Transverse colon (tissue), 4 donors: ENCODE measurements at regions not wholly inside any gene's neighbourhood (a gene's known extent, or its start where the extent isn't known, plus 50 kb on each side); places are given as distances from the start of the nearest gene placed in this dataset.

Experiments
- DNase-seq: peaks from one replicate; pipeline ENCODE4 v3.0.0-alpha.2; 2019
- H3K27ac ChIP-seq, 4 donors: fragments of 200-600 bp; sonication (generic); 2 replicates each; pipeline ENCODE4 v1.5.1; 2016 to 2018; ENCODE audit warnings: inconsistent platforms in 4 of 4
- H3K27me3 ChIP-seq: fragments of 200-600 bp; sonication (generic); 2 replicates; pipeline ENCODE4 v1.5.1; 2017; ENCODE audit warnings: inconsistent platforms
- H3K36me3 ChIP-seq, 4 donors: fragments of 200-600 bp; sonication (generic); 2 replicates each; pipeline ENCODE4 v1.5.1; 2017 to 2019; ENCODE audit warnings: inconsistent platforms in 4 of 4
- H3K4me1 ChIP-seq, 4 donors: fragments of 200-600 bp; sonication (generic); 2 replicates each; pipeline ENCODE4 v1.5.1; 2017 to 2020; ENCODE audit warnings: inconsistent platforms in 4 of 4
- H3K4me3 ChIP-seq, 4 donors: fragments of 200-600 bp; sonication (generic); 1 replicate in 1 of 4; 2 replicates in 3 of 4; pipeline versions ENCODE4 v1.5.1 to v1.6.1; 2017 to 2019; ENCODE audit warnings: inconsistent platforms in 4 of 4
- H3K9me3 ChIP-seq, 2 donors: fragments of 200-600 bp; sonication (generic); 2 replicates each; pipeline ENCODE4 v1.5.1; 2017 to 2019; ENCODE audit warnings: inconsistent platforms in 2 of 2
- EP300 ChIP-seq: sonication (generic); formaldehyde crosslinking; IDR thresholded peaks from one replicate; pipeline ENCODE4 v1.6.1; 2017; ENCODE audit warnings: antibody characterized with exemption, low read depth
- POLR2A ChIP-seq: fragments of 450-650 bp; IDR thresholded peaks from one replicate; pipeline ENCODE4 v1.6.1; 2016; ENCODE audit warnings: antibody characterized with exemption, mild to moderate bottlenecking, moderate library complexity
- POLR2AphosphoS5 ChIP-seq, 3 donors: sonication (generic); formaldehyde crosslinking; IDR thresholded peaks; one replicate each; pipeline ENCODE4 v1.6.1; 2016; ENCODE audit warnings: antibody characterized with exemption in 3 of 3
- WGBS, 2 donors: methylation state at CpG; one replicate each; pipeline ENCODE4 v1.1.5; 2018; ENCODE audit warnings: low coverage in 1 of 2; 5-methylcytosine and 5-hydroxymethylcytosine counted together
- in situ Hi-C, 4 donors: fragments of 200-750 bp; cut with MboI; loops; one replicate each; pipeline versions ENCODE4 v1.15.0 to v1.15.1; 2017; ENCODE audit warnings: low sequenced_read_pairs in 3 of 4, low pct_ligation_motif_present in 1 of 4, low pct_unique_long_range_greater_than_20kb in 1 of 4
- intact Hi-C: fragments of 100-400 bp; cut with DNase I; formaldehyde crosslinking; loops from one replicate; pipeline ENCODE4 v1.15.1; 2023; ENCODE audit warnings: low total_unique reads
- TF ChIP-seq, protein P1 (sequence below), 5 experiments: fragments of 200-600 bp in 3 of 5; fragments of 450-650 bp in 2 of 5; sonication (generic) in 3 of 5; IDR thresholded peaks; 1 replicate in 2 of 5; 2 replicates in 3 of 5; pipeline ENCODE4 v1.5.1; 2016 to 2017; ENCODE audit warnings: antibody characterized with exemption in 5 of 5, inconsistent platforms in 3 of 5, mild to moderate bottlenecking in 2 of 5, moderate library complexity in 1 of 5

DNA sequence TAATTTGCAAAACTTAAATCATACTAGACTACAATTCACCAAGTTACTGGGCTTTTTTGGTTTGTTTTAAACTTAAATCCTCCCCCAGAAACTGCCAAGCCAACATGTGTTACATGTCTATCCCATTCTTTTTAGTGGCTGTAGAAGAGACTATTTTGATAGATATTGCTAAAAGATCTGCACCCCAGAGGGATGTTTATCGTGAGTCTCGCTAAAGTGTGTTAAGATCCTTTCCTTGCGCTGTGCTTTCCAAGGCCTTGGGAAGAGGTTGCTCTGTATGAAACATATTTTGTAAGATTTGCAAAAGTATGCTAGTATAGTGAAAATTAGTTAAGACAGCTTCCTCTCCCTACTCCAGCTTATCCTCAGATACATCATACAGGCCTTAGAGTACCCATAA, 63.0 kb downstream of the GPX5 start:
- H3K4me3 ChIP-seq = no peak overlapping the region
- no peak overlapping the region for H3K27ac ChIP-seq
- peaks cover 3 to 21% (median 10%) of the 10 kb centered on the region in 4 donors for H3K4me1 ChIP-seq
- in situ Hi-C loops (no loop called here), intact Hi-C loops (no loop called here)
- WGBS, 2 donors = 66 to 78% methylated on average over 2 to 3 of the region's 3 CpGs
- peaks cover 89% of the 10 kb centered on the region for H3K27me3 ChIP-seq
- no peaks in the 10 kb centered on the region for H3K36me3 ChIP-seq
- DNase-seq = no peak
- TF ChIP-seq, protein P1, sequence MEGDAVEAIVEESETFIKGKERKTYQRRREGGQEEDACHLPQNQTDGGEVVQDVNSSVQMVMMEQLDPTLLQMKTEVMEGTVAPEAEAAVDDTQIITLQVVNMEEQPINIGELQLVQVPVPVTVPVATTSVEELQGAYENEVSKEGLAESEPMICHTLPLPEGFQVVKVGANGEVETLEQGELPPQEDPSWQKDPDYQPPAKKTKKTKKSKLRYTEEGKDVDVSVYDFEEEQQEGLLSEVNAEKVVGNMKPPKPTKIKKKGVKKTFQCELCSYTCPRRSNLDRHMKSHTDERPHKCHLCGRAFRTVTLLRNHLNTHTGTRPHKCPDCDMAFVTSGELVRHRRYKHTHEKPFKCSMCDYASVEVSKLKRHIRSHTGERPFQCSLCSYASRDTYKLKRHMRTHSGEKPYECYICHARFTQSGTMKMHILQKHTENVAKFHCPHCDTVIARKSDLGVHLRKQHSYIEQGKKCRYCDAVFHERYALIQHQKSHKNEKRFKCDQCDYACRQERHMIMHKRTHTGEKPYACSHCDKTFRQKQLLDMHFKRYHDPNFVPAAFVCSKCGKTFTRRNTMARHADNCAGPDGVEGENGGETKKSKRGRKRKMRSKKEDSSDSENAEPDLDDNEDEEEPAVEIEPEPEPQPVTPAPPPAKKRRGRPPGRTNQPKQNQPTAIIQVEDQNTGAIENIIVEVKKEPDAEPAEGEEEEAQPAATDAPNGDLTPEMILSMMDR (IDR thresholded peaks at IDR 0.05) = no peak
- TF ChIP-seq EP300 = no peak
- no peak for TF ChIP-seq POLR2A
- no peak for TF ChIP-seq POLR2AphosphoS5 (IDR thresholded peaks at IDR 0.05)
- no peaks in the 10 kb centered on the region for H3K9me3 ChIP-seq

- Histone ChIP-seq H3K36me3 (no peaks in the 10 kb centered on the region), H3K9me3 (no peaks in the 10 kb centered on the region), H3K27me3 (peaks cover 96% of the 10 kb centered on the region), H3K4me3 (peak overlapping the region in 1 of 4 donors; percentile 3), H3K4me1 (peaks cover 3 to 21% (median 10%) of the 10 kb centered on the region in 4 donors), H3K27ac (no peak overlapping the region)
- TF ChIP-seq EP300 (no peak), POLR2AphosphoS5 (IDR thresholded peaks at IDR 0.05) (no peak), POLR2A (no peak)
- TF ChIP-seq, protein P1 (IDR thresholded peaks at IDR 0.05) = no peak
- intact Hi-C loops = no loop called here
- in situ Hi-C loops = no loop called here
- DNase-seq = peak; percentile 32
- 8 to 17% methylated on average over 12 to 34 of the region's 34 CpGs for WGBS, 2 donors
These were observed 63.7 kb downstream of the GPX5 start for GRCh38 chr6:28589234-28589956.

- intact Hi-C loops (no loop called here), in situ Hi-C loops (no loop called here)
- peaks cover 96% of the 10 kb centered on the region for H3K27me3 ChIP-seq
- no peak for TF ChIP-seq POLR2A
- WGBS, 2 donors = 34 to 40% methylated on average over 1 to 21 of the region's 21 CpGs
- H3K27ac ChIP-seq = no peak overlapping the region
- H3K36me3 ChIP-seq = no peaks in the 10 kb centered on the region
- peaks cover 3 to 21% (median 10%) of the 10 kb centered on the region in 4 donors for H3K4me1 ChIP-seq
- no peak for DNase-seq
- H3K9me3 ChIP-seq = no peaks in the 10 kb centered on the region
- no peak overlapping the region for H3K4me3 ChIP-seq
These were observed 64.3 kb downstream of the GPX5 start for GRCh38 chr6:28589957-28590349.

DNA sequence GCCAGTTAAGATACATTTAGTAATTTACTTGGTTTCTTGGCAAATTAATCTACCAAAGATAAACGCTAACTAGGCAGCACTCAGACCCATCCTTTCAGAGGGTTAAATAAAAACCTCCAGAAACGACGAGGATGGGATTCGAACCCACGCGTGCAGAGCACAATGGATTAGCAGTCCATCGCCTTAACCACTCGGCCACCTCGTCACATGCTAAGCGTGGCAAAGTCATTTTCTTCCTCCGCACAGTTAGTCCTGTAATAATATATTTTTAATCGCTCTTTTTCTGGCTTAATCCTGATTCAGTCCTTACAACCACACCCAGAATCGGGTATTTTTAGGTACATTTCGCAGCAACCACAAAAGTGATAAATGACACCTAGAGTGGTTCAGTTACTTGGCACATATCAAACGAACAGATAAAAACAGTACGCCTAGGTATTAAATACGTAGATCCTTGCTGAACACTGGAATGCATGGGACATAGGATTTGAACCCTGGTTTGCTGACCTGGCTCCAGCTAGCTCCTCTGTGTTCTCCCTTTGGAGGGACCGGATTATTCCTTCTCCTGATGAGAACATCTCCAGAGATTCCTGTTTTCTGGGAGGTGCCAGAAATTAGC, 71.6 kb downstream of the GPX5 start:
- H3K9me3 ChIP-seq = no peaks in the 10 kb centered on the region
- no peak for DNase-seq
- H3K4me1 ChIP-seq = no peaks in the 10 kb centered on the region
- H3K36me3 ChIP-seq = no peaks in the 10 kb centered on the region
- in situ Hi-C loops (no loop called here), intact Hi-C loops (no loop called here)
- no peak overlapping the region for H3K27ac ChIP-seq
- TF ChIP-seq POLR2A (no peak), EP300 (no peak), POLR2AphosphoS5 (IDR thresholded peaks at IDR 0.05) (no peak)
- TF ChIP-seq, protein P1 (IDR thresholded peaks at IDR 0.05) = no peak
- 20 to 28% methylated on average over 7 to 18 of the region's 18 CpGs for WGBS, 2 donors
- no peak overlapping the region for H3K4me3 ChIP-seq
- H3K27me3 ChIP-seq = peaks cover 56% of the 10 kb centered on the region
